IMR-90 (cell line): ENCODE measurements at regions not wholly inside any gene's neighbourhood (a gene's known extent, or its start where the extent isn't known, plus 50 kb on each side); places are given as distances from the start of the nearest gene placed in this dataset.
"Not testable (repeated sequence)": the region's sequence is repeated elsewhere in the genome, so short reads cannot be mapped to it uniquely, and the experiment has no call there.

Experiments used
- CEBPB ChIP-seq: IDR thresholded peaks from 2 replicates; pipeline ENCODE4 v1.6.1; 2012; ENCODE audit warnings: low read depth, low read length, improper control_type of control experiment
- MAZ ChIP-seq: IDR thresholded peaks from 2 replicates; pipeline ENCODE4 v1.6.1; 2012; ENCODE audit warnings: low read depth, mild to moderate bottlenecking, low read length, improper control_type of control experiment, moderate library complexity, borderline replicate concordance
- MXI1 ChIP-seq: IDR thresholded peaks from 2 replicates; pipeline ENCODE4 v1.6.1; 2012; ENCODE audit warnings: low read depth, mild to moderate bottlenecking, low read length, moderate library complexity, borderline replicate concordance
- POLR2A ChIP-seq: IDR thresholded peaks from 2 replicates; pipeline ENCODE4 v1.6.1; 2012; ENCODE audit warnings: mild to moderate bottlenecking, low read depth, low read length
- RFX5 ChIP-seq: IDR thresholded peaks from 2 replicates; pipeline ENCODE4 v1.8.0; 2012; ENCODE audit warnings: low read depth, mild to moderate bottlenecking, low read length, moderate library complexity
- USF2 ChIP-seq: fragments of 150-350 bp; IDR thresholded peaks from 2 replicates; pipeline ENCODE4 v1.6.1; 2017; ENCODE audit warnings: mild to moderate bottlenecking, antibody characterized with exemption, low read length, low read depth
- TF ChIP-seq, protein P1 (sequence below): conservative IDR thresholded peaks from 2 replicates; pipeline ENCODE4 v1.5.1; 2012; ENCODE audit warnings: mild to moderate bottlenecking, low read depth, low read length, improper control_type of control experiment
- TF ChIP-seq, protein P2 (sequence below): fragments of 150-350 bp; IDR thresholded peaks from 2 replicates; pipeline ENCODE4 v1.6.1; 2016; ENCODE audit warnings: low read depth, mild to moderate bottlenecking, low read length, moderate library complexity, borderline replicate concordance

DNA sequence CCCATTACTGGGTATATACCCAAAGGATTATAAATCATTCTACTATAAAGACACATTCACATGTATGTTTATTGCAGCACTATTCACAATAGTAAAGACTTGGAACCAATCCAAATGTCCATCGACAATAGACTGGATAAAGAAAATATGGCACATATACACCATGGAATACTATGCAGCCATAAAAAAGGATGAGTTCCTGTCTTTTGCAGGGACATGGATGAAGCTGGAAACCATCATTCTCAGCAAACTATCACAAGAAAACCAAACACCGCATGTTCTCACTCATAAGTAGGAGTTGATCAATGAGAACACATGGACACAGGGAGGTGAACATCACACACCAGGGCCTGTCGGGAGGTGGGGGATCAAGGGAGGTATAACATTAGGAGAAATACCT is 62.2 kb upstream of the FBXL17 start:
- TF ChIP-seq, protein P1, sequence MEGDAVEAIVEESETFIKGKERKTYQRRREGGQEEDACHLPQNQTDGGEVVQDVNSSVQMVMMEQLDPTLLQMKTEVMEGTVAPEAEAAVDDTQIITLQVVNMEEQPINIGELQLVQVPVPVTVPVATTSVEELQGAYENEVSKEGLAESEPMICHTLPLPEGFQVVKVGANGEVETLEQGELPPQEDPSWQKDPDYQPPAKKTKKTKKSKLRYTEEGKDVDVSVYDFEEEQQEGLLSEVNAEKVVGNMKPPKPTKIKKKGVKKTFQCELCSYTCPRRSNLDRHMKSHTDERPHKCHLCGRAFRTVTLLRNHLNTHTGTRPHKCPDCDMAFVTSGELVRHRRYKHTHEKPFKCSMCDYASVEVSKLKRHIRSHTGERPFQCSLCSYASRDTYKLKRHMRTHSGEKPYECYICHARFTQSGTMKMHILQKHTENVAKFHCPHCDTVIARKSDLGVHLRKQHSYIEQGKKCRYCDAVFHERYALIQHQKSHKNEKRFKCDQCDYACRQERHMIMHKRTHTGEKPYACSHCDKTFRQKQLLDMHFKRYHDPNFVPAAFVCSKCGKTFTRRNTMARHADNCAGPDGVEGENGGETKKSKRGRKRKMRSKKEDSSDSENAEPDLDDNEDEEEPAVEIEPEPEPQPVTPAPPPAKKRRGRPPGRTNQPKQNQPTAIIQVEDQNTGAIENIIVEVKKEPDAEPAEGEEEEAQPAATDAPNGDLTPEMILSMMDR: not testable (repeated sequence)
- not testable (repeated sequence) for TF ChIP-seq USF2, POLR2A, RFX5, CEBPB, MXI1, MAZ
- TF ChIP-seq, protein P2, sequence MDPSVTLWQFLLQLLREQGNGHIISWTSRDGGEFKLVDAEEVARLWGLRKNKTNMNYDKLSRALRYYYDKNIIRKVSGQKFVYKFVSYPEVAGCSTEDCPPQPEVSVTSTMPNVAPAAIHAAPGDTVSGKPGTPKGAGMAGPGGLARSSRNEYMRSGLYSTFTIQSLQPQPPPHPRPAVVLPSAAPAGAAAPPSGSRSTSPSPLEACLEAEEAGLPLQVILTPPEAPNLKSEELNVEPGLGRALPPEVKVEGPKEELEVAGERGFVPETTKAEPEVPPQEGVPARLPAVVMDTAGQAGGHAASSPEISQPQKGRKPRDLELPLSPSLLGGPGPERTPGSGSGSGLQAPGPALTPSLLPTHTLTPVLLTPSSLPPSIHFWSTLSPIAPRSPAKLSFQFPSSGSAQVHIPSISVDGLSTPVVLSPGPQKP: not testable (repeated sequence)
